ENCODE measurements at regions not wholly inside any gene's neighbourhood (a gene's known extent, or its start where the extent isn't known, plus 50 kb on each side); places are given as distances from the start of the nearest gene placed in this dataset.

DNA sequence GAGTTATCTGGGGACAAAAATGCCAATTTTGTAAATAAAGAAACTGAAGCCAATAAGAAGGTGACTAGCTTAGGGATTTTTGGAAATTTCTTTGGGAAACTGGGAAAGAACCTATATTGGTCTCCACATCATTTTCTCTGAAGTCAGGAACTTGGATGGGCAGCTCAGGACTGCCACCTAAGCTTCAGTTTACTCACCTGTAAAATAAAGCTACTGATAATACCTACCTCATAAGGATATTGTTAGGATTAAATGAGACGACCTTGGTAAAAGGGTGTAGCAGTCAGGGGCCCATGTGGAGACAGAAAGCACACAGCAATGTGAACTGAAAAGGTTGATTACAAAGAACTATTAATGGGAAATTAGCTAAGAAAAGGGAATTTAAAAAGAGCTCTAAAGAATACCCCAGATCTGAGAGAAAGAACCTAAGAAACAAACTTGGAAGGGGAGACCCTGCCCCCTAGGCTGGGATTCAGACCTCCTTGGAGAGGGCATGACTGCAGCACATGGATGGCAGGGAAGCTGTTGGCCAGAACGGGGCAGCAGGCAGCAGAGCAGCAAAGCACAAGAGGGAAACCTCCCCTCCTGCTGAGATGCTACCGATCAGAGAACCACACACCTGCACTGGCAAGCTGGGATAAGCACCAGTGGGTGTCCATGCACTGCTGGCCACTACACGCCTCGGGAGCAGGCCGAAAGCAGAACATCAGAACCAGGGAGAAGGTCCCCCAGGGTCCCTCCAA is 83.7 kb upstream of the THBS1 start:
- ATAC-seq: no peak
- Histone ChIP-seq H3K9me3 (no peaks in the 10 kb centered on the region), H3K27me3 (no peaks in the 10 kb centered on the region), H3K27ac (no peak overlapping the region), H3K36me3 (no peaks in the 10 kb centered on the region), H3K4me1 (no peaks in the 10 kb centered on the region), H3K4me3 (no peak overlapping the region)
- intact Hi-C loops (cut with DNase I): no loop called here
- TF ChIP-seq, protein P1, sequence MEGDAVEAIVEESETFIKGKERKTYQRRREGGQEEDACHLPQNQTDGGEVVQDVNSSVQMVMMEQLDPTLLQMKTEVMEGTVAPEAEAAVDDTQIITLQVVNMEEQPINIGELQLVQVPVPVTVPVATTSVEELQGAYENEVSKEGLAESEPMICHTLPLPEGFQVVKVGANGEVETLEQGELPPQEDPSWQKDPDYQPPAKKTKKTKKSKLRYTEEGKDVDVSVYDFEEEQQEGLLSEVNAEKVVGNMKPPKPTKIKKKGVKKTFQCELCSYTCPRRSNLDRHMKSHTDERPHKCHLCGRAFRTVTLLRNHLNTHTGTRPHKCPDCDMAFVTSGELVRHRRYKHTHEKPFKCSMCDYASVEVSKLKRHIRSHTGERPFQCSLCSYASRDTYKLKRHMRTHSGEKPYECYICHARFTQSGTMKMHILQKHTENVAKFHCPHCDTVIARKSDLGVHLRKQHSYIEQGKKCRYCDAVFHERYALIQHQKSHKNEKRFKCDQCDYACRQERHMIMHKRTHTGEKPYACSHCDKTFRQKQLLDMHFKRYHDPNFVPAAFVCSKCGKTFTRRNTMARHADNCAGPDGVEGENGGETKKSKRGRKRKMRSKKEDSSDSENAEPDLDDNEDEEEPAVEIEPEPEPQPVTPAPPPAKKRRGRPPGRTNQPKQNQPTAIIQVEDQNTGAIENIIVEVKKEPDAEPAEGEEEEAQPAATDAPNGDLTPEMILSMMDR (IDR thresholded peaks at IDR 0.05): no peak
- no peak for DNase-seq

DNA sequence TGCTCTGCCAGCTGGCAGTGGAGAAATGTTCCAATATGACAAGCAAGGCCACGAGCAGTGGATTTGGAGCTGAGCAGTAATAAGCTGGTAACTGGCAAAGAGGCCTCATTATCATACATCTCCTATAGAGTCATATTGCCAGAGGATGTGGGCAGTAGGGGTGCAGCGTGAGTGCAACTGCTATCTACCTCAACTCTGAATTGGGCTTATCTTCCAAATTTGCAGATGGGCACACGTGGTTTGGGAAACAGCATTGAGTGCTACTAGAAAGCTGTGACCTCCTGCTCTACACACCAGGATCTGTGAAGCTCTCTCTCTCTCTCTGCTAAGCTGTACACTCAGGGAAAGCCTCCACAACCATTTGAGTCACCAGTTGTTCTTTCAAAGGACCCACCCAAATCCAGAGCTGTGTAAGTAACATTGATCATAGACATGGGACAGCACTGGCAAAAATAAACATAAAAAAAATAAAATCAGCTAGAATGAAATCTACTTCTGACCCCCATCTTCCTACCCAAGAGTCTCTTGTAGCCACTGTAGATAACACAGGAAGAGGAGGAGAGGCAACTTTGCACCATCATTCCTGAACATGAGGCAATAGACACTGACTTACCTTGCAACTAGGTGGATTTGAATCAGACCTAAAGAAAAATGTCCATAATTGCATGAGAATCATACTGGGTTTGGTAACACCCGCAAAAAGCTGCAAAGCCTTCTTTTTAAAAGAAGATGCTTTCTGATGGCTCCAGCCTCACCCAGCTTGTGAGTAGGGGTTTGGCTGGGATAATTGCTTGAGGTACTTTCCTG is 82.9 kb upstream of the THBS1 start:
- Histone ChIP-seq H3K4me1 (no peaks in the 10 kb centered on the region), H3K9me3 (no peaks in the 10 kb centered on the region), H3K27me3 (no peaks in the 10 kb centered on the region), H3K36me3 (no peaks in the 10 kb centered on the region), H3K4me3 (no peak overlapping the region), H3K27ac (no peak overlapping the region)
- DNase-seq (no peak), ATAC-seq (no peak)
- intact Hi-C loops (cut with DNase I): no loop called here
- TF ChIP-seq, protein P1 (IDR thresholded peaks at IDR 0.05): no peak

DNA sequence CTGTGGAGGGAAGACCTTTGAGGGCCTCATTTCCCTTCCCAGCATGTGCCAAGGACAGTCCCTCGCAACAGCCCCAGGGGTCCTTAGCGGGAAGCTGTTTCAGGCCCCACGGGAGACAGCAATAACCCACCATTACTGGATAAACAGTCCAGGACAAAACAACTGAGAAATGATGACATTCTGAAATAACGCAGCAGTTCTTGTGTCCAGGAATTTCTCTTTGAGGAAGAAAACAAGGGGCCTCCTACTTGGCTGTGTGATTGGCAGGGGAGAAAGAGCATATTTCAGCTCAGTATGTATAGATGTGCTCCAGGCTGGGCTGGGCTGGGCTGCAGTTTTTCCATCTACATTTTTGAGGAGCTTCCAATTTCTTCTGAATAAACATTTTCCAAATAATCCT is 82.2 kb upstream of the THBS1 start:
- Histone ChIP-seq H3K9me3 (no peaks in the 10 kb centered on the region), H3K36me3 (no peaks in the 10 kb centered on the region), H3K4me3 (no peak overlapping the region), H3K27ac (no peak overlapping the region), H3K4me1 (no peaks in the 10 kb centered on the region), H3K27me3 (no peaks in the 10 kb centered on the region)
- DNase-seq (no peak), ATAC-seq (no peak)
- intact Hi-C loops (cut with DNase I): no loop called here
- TF ChIP-seq, protein P1 (IDR thresholded peaks at IDR 0.05): no peak

DNA sequence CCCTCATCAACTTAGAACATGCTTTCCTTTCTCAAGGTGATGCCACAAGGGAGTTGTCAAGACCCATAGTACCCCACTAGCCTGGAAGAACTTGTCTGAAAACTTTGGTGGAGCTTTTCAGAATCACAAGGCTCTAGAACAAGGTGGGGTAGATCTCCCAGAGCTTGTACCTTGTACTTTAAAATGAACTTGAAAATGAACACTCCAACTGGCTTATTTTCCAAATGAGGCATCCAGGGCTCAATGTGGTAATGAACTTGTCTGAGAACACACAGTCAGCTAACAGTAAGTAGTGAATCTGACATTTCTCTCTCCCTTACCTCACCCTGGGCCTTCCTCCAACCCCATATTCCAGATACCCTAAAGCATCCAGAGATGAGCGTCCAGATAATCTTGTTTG is 81.8 kb upstream of the THBS1 start:
- ATAC-seq (no peak), DNase-seq (no peak)
- H3K9me3 ChIP-seq: no peaks in the 10 kb centered on the region
- no peak overlapping the region for H3K27ac ChIP-seq
- intact Hi-C loops (cut with DNase I): no loop called here
- no peaks in the 10 kb centered on the region for H3K36me3 ChIP-seq
- H3K27me3 ChIP-seq: no peaks in the 10 kb centered on the region
- no peak overlapping the region for H3K4me3 ChIP-seq
- TF ChIP-seq, protein P1 (IDR thresholded peaks at IDR 0.05): no peak
- H3K4me1 ChIP-seq: no peaks in the 10 kb centered on the region

DNA sequence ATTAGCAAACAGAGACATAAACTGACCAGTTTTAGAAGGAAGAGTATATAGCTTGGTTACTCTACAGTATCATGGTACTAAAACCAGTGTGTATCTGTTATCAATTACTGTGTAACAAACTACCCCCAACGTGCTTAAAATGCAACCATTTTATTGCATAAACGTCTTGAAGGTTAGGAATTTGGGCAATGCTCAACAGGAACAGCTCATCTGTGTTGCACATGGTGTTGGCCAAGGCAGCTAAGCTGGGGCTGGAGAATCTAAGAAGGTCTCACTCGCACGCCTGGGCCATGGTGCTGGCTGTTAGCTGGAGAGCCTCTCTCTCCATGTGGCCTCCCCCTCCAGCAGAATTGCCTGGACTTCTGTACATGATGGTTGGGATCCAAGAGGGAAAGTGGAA is 81.2 kb upstream of the THBS1 start:
- no peaks in the 10 kb centered on the region for H3K9me3 ChIP-seq
- no peak overlapping the region for H3K4me3 ChIP-seq
- no peak for ATAC-seq
- H3K4me1 ChIP-seq: no peaks in the 10 kb centered on the region
- no peak overlapping the region for H3K27ac ChIP-seq
- H3K27me3 ChIP-seq: no peaks in the 10 kb centered on the region
- intact Hi-C loops (cut with DNase I): no loop called here
- H3K36me3 ChIP-seq: no peaks in the 10 kb centered on the region
- no peak for DNase-seq
- TF ChIP-seq, protein P1 (IDR thresholded peaks at IDR 0.05): no peak
